GM12873 (cell line): ENCODE measurements at regions not wholly inside any gene's neighbourhood (a gene's known extent, or its start where the extent isn't known, plus 50 kb on each side); places are given as distances from the start of the nearest gene placed in this dataset.

ENCODE experiments used
- CTCF ChIP-seq: IDR thresholded peaks from 2 replicates; pipeline ENCODE4 v1.5.1; 2012; ENCODE audit warnings: low read depth, mild to moderate bottlenecking, moderate library complexity, low read length, control low read depth; ENCODE audit not compliant: insufficient read depth; ENCODE audit errors: missing control alignments

GRCh38 chr3:22507709-22508108 is 695.4 kb upstream of the UBE2E2 start:
- no peak for TF ChIP-seq CTCF

GRCh38 chr3:22523925-22524324 is 679.2 kb upstream of the UBE2E2 start:
- TF ChIP-seq CTCF: no peak

GRCh38 chr3:22526266-22526837 is 676.8 kb upstream of the UBE2E2 start:
- TF ChIP-seq CTCF: no peak

- TF ChIP-seq CTCF: no peak
These were observed 666.6 kb upstream of the UBE2E2 start for GRCh38 chr3:22536541-22536940.

- no peak for TF ChIP-seq CTCF
These were observed 665.6 kb upstream of the UBE2E2 start for GRCh38 chr3:22537560-22537959.

- no peak for TF ChIP-seq CTCF
These were observed 660.8 kb upstream of the UBE2E2 start for GRCh38 chr3:22542311-22542710.

GRCh38 chr3:22555753-22556435 is 647.2 kb upstream of the UBE2E2 start:
- no peak for TF ChIP-seq CTCF
